Uterus (tissue), 2 donors: ENCODE measurements at regions not wholly inside any gene's neighbourhood (a gene's known extent, or its start where the extent isn't known, plus 50 kb on each side); places are given as distances from the start of the nearest gene placed in this dataset.

Experiments used
- POLR2A ChIP-seq, 2 donors: fragments of 450-650 bp; IDR thresholded peaks; one replicate each; pipeline ENCODE4 v1.6.1; 2016; ENCODE audit warnings: antibody characterized with exemption in 2 of 2, mild to moderate bottlenecking in 1 of 2, moderate library complexity in 1 of 2
- TF ChIP-seq, protein P1 (sequence below), 4 experiments: fragments of 200-600 bp in 2 of 4; fragments of 450-650 bp in 2 of 4; sonication (generic) in 2 of 4; IDR thresholded peaks; one replicate each; pipeline ENCODE4 v1.5.1; 2016 to 2019; ENCODE audit warnings: antibody characterized with exemption in 4 of 4, mild to moderate bottlenecking in 2 of 4, moderate library complexity in 1 of 4

DNA sequence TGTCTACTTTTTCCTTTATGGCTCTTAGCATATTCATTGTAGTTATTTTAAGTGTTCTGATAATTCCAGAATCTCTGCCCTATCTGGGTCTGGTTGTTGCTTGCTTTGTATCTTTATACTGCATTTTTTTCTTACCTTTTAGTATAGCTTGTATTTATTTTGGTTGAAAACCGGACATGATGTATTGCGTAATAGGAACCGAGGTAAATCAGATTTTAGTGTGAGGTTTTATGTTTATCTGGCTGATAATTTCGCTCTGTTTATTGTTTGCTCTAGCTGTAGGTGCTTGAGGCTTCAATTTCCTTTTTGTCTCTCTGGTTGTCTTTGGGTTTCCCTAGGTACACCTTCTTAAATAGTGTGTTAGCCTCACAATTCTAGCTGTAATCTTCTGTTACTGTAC, 263.8 kb upstream of the LCORL start:
- TF ChIP-seq, protein P1, sequence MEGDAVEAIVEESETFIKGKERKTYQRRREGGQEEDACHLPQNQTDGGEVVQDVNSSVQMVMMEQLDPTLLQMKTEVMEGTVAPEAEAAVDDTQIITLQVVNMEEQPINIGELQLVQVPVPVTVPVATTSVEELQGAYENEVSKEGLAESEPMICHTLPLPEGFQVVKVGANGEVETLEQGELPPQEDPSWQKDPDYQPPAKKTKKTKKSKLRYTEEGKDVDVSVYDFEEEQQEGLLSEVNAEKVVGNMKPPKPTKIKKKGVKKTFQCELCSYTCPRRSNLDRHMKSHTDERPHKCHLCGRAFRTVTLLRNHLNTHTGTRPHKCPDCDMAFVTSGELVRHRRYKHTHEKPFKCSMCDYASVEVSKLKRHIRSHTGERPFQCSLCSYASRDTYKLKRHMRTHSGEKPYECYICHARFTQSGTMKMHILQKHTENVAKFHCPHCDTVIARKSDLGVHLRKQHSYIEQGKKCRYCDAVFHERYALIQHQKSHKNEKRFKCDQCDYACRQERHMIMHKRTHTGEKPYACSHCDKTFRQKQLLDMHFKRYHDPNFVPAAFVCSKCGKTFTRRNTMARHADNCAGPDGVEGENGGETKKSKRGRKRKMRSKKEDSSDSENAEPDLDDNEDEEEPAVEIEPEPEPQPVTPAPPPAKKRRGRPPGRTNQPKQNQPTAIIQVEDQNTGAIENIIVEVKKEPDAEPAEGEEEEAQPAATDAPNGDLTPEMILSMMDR (IDR thresholded peaks at IDR 0.05) = no peak
- TF ChIP-seq POLR2A (IDR thresholded peaks at IDR 0.05) = no peak
